ENCODE measurements at regions not wholly inside any gene's neighbourhood (a gene's known extent, or its start where the extent isn't known, plus 50 kb on each side); places are given as distances from the start of the nearest gene placed in this dataset.

DNA sequence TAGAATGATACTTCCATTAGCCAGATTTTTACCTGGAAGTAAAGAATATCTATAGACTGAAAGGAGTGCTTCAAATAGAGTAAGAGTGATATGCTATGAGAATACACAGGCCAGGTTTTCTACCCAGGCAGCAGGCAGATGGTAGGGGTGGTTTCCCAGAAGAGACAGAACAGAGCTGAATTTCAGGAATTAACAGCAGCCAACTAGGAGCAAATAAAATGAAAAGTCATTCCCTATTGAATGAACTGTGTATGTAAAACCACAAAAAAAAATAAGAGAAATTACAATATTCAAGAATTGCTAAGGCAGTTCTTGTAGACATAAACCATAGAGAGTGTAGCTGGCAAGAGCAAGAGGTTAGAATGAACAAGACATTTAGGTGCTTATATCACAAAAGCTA lies 336.8 kb downstream of the KCNJ3 start:
- no peaks in the 10 kb centered on the region for H3K36me3 ChIP-seq (ENCODE audit: control insufficient read depth, insufficient read depth, low read length)
- no peaks in the 10 kb centered on the region for H3K4me1 Mint-ChIP-seq
- H3K4me3 ChIP-seq (ENCODE audit: low read length): no peak overlapping the region
- H3K9me3 Mint-ChIP-seq: peaks cover 10 to 16% of the 10 kb centered on the region in 2 donors
- no peaks in the 10 kb centered on the region for H3K4me1 ChIP-seq (ENCODE audit: control insufficient read depth, insufficient read depth, low read length)
- H3K27me3 Mint-ChIP-seq (ENCODE audit: low read depth in 2 of 2): no peaks in the 10 kb centered on the region
- H3K27ac Mint-ChIP-seq: no peak overlapping the region
- H3K27ac ChIP-seq (ENCODE audit: low read length): no peak overlapping the region
- H3K36me3 Mint-ChIP-seq: no peaks in the 10 kb centered on the region
- no peak for ATAC-seq
- intact Hi-C loops (cut with micrococcal nuclease): no loop called here
- no peak for DNase-seq
- H3K4me3 Mint-ChIP-seq: no peak overlapping the region
- TF ChIP-seq, protein P1, sequence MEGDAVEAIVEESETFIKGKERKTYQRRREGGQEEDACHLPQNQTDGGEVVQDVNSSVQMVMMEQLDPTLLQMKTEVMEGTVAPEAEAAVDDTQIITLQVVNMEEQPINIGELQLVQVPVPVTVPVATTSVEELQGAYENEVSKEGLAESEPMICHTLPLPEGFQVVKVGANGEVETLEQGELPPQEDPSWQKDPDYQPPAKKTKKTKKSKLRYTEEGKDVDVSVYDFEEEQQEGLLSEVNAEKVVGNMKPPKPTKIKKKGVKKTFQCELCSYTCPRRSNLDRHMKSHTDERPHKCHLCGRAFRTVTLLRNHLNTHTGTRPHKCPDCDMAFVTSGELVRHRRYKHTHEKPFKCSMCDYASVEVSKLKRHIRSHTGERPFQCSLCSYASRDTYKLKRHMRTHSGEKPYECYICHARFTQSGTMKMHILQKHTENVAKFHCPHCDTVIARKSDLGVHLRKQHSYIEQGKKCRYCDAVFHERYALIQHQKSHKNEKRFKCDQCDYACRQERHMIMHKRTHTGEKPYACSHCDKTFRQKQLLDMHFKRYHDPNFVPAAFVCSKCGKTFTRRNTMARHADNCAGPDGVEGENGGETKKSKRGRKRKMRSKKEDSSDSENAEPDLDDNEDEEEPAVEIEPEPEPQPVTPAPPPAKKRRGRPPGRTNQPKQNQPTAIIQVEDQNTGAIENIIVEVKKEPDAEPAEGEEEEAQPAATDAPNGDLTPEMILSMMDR (IDR thresholded peaks at IDR 0.05): no peak
- H3K9me3 ChIP-seq (ENCODE audit: control insufficient read depth, insufficient read depth, low read length): no peaks in the 10 kb centered on the region
- H3K27me3 ChIP-seq (ENCODE audit: control insufficient read depth, insufficient read depth, low read length): no peaks in the 10 kb centered on the region

DNA sequence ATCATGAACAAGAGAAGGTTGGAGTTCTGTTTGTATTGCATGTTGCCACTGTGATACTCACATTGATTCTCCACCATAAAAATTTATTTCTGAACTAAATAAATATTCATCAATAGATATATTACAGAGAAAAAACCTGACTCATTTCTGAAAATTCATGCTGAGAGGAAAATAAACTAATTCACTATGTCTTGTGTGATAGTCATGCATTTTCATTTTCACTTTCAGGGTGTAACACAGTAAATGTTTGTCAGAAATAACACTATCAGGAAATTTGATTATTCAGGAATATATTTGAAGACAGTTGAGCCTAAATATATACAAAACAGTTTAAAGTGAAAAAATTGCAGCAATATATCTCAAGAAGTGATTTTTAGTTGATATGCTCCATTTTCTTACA lies 335.2 kb downstream of the KCNJ3 start:
- DNase-seq: no peak
- Mint-ChIP-seq H3K4me3 (no peak overlapping the region), H3K4me1 (no peaks in the 10 kb centered on the region), H3K36me3 (no peaks in the 10 kb centered on the region), H3K27me3 (ENCODE audit: low read depth in 2 of 2) (no peaks in the 10 kb centered on the region), H3K27ac (no peak overlapping the region), H3K9me3 (peaks cover 16% of the 10 kb centered on the region in 2 donors)
- intact Hi-C loops (cut with micrococcal nuclease): no loop called here
- H3K27ac ChIP-seq (ENCODE audit: low read length): no peak overlapping the region
- ATAC-seq: no peak
- H3K9me3 ChIP-seq (ENCODE audit: control insufficient read depth, insufficient read depth, low read length): no peaks in the 10 kb centered on the region
- no peaks in the 10 kb centered on the region for H3K4me1 ChIP-seq (ENCODE audit: control insufficient read depth, insufficient read depth, low read length)
- no peak overlapping the region for H3K4me3 ChIP-seq (ENCODE audit: low read length)
- no peaks in the 10 kb centered on the region for H3K36me3 ChIP-seq (ENCODE audit: control insufficient read depth, insufficient read depth, low read length)
- no peaks in the 10 kb centered on the region for H3K27me3 ChIP-seq (ENCODE audit: control insufficient read depth, insufficient read depth, low read length)
- TF ChIP-seq, protein P1 (IDR thresholded peaks at IDR 0.05): no peak

GRCh38 chr2:155030296-155030695 lies 331.8 kb downstream of the KCNJ3 start:
- H3K27me3 ChIP-seq (ENCODE audit: control insufficient read depth, insufficient read depth, low read length): no peaks in the 10 kb centered on the region
- H3K4me3 Mint-ChIP-seq: no peak overlapping the region
- TF ChIP-seq, protein P1 (IDR thresholded peaks at IDR 0.05): no peak

DNA sequence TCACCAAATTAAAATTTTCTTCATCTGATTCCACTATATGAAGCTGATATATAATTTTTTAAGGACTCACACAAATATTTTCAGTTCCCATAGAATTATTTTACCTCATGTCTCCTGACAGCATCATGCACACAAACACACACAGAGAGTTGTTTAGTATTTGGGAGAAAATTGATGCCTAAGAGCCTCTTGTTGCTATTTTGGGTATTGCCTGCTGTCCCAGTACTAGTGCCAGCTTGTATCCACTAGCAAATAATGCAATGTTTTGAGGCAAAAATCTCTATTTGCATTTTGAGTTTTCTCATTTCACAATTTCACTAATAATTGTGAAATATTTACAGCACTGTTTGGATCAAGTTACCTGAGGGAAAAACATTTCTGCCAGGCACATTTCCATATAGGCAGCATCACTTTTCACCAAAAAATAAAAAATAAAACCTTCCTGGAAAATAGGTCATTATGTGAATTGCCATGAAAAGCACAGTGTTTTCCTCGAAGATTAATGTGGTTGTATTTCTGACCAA lies 328.2 kb downstream of the KCNJ3 start:
- no peaks in the 10 kb centered on the region for H3K4me1 Mint-ChIP-seq
- Histone ChIP-seq H3K4me1 (ENCODE audit: control insufficient read depth, insufficient read depth, low read length) (no peaks in the 10 kb centered on the region), H3K27ac (ENCODE audit: low read length) (no peak overlapping the region), H3K27me3 (ENCODE audit: control insufficient read depth, insufficient read depth, low read length) (no peaks in the 10 kb centered on the region), H3K9me3 (ENCODE audit: control insufficient read depth, insufficient read depth, low read length) (no peaks in the 10 kb centered on the region), H3K4me3 (ENCODE audit: low read length) (no peak overlapping the region), H3K36me3 (ENCODE audit: control insufficient read depth, insufficient read depth, low read length) (no peaks in the 10 kb centered on the region)
- intact Hi-C loops (cut with micrococcal nuclease): no loop called here
- TF ChIP-seq, protein P1 (IDR thresholded peaks at IDR 0.05): no peak
- DNase-seq (no peak), ATAC-seq (no peak)
- H3K27me3 Mint-ChIP-seq (ENCODE audit: low read depth in 2 of 2): no peaks in the 10 kb centered on the region
- no peaks in the 10 kb centered on the region for H3K36me3 Mint-ChIP-seq
- no CpG with 5 or more reads among the region's 1 CpG for WGBS (ENCODE audit: insufficient coverage)
- H3K27ac Mint-ChIP-seq: no peak overlapping the region
- H3K9me3 Mint-ChIP-seq: peaks cover 13% of the 10 kb centered on the region in 2 donors
- H3K4me3 Mint-ChIP-seq: no peak overlapping the region

More at GRCh38 chr2:155030296-155030695, 331.8 kb downstream of the KCNJ3 start:
- no peak overlapping the region for H3K4me3 ChIP-seq (ENCODE audit: low read length)
- Mint-ChIP-seq H3K36me3 (no peaks in the 10 kb centered on the region), H3K4me1 (no peaks in the 10 kb centered on the region), H3K27ac (no peak overlapping the region), H3K27me3 (ENCODE audit: low read depth in 2 of 2) (no peaks in the 10 kb centered on the region), H3K9me3 (peaks cover 13% of the 10 kb centered on the region in 2 donors)
- intact Hi-C loops (cut with micrococcal nuclease): no loop called here
- H3K4me1 ChIP-seq (ENCODE audit: control insufficient read depth, insufficient read depth, low read length): no peaks in the 10 kb centered on the region
- no peak overlapping the region for H3K27ac ChIP-seq (ENCODE audit: low read length)
- H3K36me3 ChIP-seq (ENCODE audit: control insufficient read depth, insufficient read depth, low read length): no peaks in the 10 kb centered on the region
- H3K9me3 ChIP-seq (ENCODE audit: control insufficient read depth, insufficient read depth, low read length): no peaks in the 10 kb centered on the region
- DNase-seq (no peak), ATAC-seq (no peak)

Data from natural killer cell (primary cell).